ENCODE measurements at regions not wholly inside any gene's neighbourhood (a gene's known extent, or its start where the extent isn't known, plus 50 kb on each side); places are given as distances from the start of the nearest gene placed in this dataset.
A peak's percentile ranks its signal among the peaks of the same experiment; 100 is the strongest.

DNA sequence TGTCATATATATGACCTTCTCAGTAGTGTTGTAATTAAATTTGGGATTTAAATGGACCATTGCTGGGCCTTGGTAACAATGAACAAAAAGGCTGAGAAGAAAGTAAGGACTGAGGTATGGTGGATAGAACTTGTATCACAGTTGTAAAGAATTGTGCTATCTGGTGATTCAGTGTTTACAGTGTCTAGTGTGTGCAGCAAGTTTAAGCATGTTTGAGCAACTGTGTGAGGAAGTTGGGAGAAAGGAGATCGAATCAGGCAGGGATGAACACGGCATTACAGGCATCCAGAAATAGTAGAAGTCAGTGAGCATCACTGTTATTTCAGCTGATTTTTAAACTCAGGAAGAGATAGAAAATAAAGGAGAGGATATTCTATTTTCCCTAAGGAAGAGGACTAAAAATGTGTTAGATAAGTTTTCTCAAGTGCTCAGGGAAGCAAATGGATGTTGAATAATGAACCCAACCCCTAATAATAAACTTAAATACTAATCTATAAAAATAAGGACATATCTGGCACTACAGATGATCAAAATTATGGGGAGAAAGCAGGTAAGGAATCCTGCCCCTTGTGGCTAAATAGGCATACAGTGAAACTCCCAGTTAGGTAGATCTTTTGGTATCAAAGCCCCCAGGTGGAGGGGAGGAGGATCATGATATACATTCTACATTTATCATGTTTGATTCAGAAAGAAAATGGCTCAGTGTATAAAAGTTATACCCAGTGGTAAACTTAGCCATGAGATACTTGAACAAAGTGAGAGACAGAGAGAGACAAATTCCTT, 361.0 kb upstream of the ANO3 start:
- DNase-seq (ENCODE audit: low spot score): no peak

DNA sequence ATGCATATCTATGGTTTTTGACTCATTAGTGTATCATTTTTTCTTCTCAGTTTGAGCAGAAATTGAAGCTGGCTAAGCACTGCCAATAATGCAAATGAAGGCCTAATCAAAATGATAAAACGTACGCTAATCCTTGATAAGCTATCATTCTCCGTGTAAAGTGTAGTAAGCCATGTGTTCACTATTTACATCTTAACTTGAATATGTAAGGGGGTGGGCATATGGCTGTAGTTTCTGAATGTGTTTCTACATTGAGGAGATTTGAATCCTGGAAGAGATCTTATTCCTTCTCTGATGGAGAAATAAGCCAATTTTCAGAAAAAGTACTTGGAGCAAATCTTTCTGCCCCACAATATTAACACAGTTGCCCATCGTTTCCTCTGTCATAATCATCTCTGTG, 351.8 kb upstream of the ANO3 start:
- DNase-seq (ENCODE audit: low spot score): no peak

GRCh38 chr11:25981998-25982397, 349.9 kb upstream of the ANO3 start:
- DNase-seq (ENCODE audit: low spot score): peak; percentile 44

- no peak for DNase-seq (ENCODE audit: low spot score)
These were observed 348.6 kb upstream of the ANO3 start for GRCh38 chr11:25983280-25983679.

DNA sequence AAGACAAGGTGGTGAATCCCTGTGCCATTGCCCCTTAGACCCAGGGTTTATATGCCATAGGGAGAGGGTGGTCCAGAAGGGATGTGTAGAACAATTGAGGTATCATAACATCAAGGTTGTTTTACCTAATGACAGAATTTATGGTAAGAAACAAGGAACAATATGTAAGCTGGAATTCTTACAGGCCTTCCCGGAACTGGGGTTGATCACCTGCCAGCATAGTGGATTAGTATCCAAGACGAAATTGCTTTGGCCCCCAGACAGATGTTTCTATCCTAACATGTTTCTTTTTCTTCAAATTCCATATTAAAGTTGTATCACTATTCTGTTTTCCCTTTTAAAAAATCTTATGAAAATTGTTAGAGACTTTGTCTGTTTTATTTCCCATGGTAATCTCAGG, 343.8 kb upstream of the ANO3 start:
- DNase-seq (ENCODE audit: low spot score): no peak

DNA sequence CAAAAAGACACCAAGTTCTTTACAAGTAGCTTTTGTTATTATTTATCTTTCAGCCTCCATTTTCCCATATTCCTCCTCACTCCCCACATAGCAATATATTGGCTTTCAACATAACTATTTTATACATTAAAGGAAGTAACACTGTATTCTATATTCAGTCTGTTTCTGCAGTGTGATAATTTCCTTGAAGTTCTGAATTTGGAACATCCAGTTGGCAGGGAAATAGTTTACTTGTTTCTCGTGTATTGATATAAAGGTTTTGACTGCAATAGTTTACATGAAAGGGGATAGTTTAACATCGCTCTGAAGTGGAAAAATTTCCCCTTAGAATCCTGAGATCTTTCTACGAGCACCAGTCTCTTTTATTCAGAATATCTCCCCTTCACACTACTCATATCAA, 341.5 kb upstream of the ANO3 start:
- DNase-seq (ENCODE audit: low spot score): no peak

DNA sequence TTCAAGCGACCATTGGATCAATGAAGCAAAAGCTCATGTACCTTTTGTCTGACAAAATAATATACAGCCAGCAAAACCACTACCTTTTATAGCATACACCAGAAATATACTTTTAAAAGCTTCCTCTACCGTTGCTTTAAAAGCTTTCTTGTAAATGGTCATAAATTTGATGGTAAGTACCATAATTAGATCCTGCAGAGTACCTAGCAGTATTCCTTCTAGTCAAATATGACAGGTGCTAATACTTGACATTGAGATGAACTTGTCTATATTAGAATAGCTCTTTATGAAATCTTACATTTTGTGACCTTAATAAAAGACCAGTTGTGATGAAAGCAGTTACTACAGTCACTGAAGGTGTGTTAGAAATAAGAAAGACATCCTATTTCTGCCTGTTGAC, 340.5 kb upstream of the ANO3 start:
- DNase-seq (ENCODE audit: low spot score): no peak

DNA sequence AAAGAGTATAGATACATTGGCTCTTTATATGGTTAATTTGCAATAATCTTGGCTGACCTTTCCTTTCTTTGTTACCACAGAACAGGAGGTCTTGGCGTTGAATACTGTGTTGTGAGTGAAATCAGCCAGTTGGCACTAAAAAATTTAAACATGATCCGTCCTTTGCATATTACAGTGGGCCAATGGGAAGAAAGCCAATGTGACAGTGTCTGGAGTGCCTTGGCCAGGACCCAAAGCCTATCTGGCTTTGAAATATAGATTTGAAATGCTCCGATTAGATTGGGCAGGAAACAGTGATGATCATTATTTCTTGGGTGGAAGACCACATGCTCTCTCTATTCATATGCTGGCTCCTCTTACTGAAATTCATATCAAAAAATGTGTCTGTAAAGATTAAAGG, 339.6 kb upstream of the ANO3 start:
- DNase-seq (ENCODE audit: low spot score): no peak

- DNase-seq (ENCODE audit: low spot score): no peak
These were observed 338.9 kb upstream of the ANO3 start for GRCh38 chr11:25993016-25993415.

DNA sequence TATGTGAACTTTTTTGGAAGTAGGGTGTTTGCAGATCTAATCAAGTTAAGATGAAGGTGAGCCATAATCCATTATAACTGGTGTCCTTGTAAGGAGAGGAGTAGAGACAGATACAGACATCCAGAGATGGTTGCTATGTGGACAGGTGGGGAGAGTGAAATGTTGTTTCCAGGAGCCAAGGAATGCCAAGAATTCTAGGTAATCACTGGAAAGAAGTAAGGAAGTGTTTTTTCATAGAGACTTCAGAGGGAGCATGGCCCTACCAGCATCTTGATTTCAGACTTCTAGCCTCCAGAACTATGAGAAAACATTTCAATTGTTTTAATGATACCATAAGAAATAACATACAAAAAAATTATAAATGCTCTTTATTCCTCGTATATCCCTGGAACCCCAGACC, 320.5 kb upstream of the ANO3 start:
- DNase-seq (ENCODE audit: low spot score): no peak

GRCh38 chr11:26014456-26015115, 317.3 kb upstream of the ANO3 start:
- no peak for DNase-seq (ENCODE audit: low spot score)

- no peak for DNase-seq (ENCODE audit: low spot score)
These were observed 314.5 kb upstream of the ANO3 start for GRCh38 chr11:26017322-26017860.

- no peak for DNase-seq (ENCODE audit: low spot score)
These were observed 314.0 kb upstream of the ANO3 start for GRCh38 chr11:26017903-26018302.

GRCh38 chr11:26018336-26018735, 313.6 kb upstream of the ANO3 start:
- no peak for DNase-seq (ENCODE audit: low spot score)

- DNase-seq (ENCODE audit: low spot score): no peak
These were observed 312.5 kb upstream of the ANO3 start for GRCh38 chr11:26019386-26019785.

- DNase-seq (ENCODE audit: low spot score): no peak
These were observed 310.9 kb upstream of the ANO3 start for GRCh38 chr11:26021017-26021416.

- DNase-seq (ENCODE audit: low spot score): no peak
These were observed 308.9 kb upstream of the ANO3 start for GRCh38 chr11:26023057-26023456.

- DNase-seq (ENCODE audit: low spot score): no peak
These were observed 306.3 kb upstream of the ANO3 start for GRCh38 chr11:26025676-26026075.

DNA sequence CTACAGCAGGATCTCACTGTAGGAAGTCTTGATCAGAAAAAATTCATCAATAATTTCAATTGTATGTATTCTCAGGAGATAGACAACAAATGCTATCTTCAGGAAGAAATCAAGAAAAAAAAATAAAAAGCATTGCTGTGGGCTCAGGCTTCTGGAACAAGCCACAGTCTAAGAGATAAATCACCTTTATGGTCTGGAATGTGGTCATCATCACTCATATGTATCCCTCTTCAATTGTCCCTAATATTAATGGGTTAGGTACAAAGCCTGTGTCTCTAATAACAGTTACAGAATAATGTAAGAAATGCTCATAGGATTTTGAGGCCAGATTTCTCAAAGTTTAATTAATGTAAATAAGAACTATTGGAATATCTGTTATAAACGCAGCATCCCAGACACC, 305.9 kb upstream of the ANO3 start:
- DNase-seq (ENCODE audit: low spot score): no peak

DNA sequence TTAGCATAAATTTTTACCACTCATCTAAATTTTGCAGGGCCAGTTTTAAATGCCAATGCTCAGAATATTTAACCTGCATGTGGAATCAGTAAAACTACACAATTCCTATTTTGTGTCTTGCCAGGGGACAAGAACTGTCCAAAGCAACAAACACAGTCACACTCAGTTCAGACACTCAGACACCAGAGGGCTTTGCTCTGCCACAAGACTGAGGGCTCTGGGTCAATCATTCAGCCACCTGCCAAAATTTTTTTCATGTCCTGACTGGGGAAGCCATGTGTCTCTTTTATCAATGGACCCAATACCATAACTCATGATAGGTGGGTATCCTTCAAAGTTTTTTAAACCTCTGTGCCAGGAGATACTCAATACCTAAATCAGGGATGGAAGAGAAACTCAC, 304.0 kb upstream of the ANO3 start:
- no peak for DNase-seq (ENCODE audit: low spot score)

DNA sequence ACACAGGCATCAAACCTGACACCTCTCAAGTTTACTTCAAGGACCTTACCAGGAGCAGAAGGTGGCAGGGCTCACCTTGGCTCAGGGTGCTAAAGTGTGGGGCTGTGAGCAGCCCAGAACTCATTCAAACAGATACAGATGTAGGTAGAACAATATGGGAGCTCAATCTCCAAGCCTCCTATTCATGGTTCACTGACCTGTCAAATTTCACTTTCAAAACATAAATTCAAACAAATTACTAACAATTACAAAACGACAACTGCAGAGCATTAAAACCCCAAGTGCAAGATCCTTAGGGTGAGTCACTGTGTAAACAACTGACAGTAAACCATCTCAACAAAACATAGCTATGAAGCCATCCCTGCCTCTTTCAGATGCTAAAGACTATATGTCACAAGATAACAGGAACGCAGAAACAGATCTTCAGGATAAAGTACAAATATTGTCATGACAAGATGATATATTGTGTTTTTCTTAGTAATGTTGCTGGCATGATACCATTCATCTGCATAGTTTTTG, 303.5 kb upstream of the ANO3 start:
- DNase-seq (ENCODE audit: low spot score): no peak

DNA sequence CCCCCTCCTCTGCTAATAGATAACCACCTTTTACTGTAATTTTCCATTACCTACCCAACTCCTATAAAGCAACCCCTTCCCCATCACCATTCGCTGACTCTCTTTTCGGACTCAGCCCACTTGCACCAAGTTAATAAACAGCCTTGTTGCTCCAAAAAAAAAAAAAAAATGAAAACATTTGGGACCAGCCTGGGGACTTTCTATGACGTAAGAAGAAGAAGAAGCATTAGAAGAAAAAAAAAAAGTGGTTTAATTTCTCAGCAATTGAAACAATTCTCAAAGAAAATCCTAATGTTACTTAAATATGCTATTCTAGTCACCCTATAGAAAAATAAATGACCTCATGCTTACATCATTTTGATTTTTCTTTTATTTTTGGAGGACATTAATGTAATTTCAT, 301.5 kb upstream of the ANO3 start:
- no peak for DNase-seq (ENCODE audit: low spot score)

- DNase-seq (ENCODE audit: low spot score): no peak
These were observed 299.7 kb upstream of the ANO3 start for GRCh38 chr11:26032241-26032640.
